HL-60 (cell line): ENCODE measurements at regions not wholly inside any gene's neighbourhood (a gene's known extent, or its start where the extent isn't known, plus 50 kb on each side); places are given as distances from the start of the nearest gene placed in this dataset.

Experiments
- SPI1 ChIP-seq: IDR thresholded peaks from 2 replicates; pipeline ENCODE4 v1.6.1; 2012; ENCODE audit warnings: low read depth, mild to moderate bottlenecking, borderline replicate concordance
- TF ChIP-seq, protein P1 (sequence below): IDR thresholded peaks from one replicate; pipeline ENCODE4 v1.5.1; 2011; ENCODE audit warnings: low read length, control low read depth, inconsistent platforms; ENCODE audit not compliant: insufficient read depth
- TF ChIP-seq, protein P2 (sequence below): IDR thresholded peaks from 2 replicates; pipeline ENCODE4 v1.6.1; 2012; ENCODE audit warnings: low read depth; ENCODE audit not compliant: insufficient replicate concordance

DNA sequence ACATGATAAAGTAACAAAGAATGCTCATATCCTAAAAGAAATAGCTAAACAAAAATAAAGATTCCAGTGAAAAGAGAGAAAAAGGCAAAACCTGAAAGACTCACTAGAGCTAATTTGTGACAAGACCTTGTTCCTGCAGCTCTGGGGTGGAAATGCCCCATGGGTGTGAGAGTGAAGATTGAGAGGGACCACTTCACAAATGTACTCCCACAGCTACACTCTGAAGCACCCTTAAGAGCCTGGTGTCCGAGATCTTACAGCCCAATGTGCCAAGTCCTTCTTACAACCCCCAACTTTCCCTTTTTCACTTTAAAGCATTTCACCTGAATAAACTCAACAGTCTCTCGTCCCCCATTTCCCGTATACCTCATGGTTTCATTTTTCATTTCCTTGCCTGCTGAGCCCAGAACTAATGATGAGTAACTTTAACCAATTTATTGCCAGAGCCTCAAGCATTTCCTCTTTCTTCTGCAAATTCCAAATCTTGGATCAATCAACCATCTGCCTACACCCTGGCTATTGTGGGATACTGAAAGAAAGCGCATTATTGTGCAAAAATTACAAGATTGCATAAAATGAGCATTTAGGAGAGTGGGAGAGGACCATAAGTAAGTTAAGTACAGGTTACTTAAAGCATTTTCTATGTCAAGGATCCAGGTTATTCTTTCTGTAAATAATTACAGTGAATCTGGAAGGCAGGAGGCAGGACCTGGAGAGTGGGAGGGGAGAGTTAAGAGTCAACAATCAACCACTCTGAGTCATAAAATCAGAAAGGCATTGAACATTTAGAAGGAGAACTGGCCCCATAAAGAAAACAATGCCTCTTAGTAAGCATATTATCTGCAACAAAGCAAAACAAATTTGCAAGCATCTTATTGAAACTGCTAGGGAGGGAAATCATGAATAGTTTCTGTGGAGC, 804.4 kb upstream of the CELF4 start:
- TF ChIP-seq, protein P1, sequence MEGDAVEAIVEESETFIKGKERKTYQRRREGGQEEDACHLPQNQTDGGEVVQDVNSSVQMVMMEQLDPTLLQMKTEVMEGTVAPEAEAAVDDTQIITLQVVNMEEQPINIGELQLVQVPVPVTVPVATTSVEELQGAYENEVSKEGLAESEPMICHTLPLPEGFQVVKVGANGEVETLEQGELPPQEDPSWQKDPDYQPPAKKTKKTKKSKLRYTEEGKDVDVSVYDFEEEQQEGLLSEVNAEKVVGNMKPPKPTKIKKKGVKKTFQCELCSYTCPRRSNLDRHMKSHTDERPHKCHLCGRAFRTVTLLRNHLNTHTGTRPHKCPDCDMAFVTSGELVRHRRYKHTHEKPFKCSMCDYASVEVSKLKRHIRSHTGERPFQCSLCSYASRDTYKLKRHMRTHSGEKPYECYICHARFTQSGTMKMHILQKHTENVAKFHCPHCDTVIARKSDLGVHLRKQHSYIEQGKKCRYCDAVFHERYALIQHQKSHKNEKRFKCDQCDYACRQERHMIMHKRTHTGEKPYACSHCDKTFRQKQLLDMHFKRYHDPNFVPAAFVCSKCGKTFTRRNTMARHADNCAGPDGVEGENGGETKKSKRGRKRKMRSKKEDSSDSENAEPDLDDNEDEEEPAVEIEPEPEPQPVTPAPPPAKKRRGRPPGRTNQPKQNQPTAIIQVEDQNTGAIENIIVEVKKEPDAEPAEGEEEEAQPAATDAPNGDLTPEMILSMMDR = no peak
- no peak for TF ChIP-seq SPI1
- TF ChIP-seq, protein P2, sequence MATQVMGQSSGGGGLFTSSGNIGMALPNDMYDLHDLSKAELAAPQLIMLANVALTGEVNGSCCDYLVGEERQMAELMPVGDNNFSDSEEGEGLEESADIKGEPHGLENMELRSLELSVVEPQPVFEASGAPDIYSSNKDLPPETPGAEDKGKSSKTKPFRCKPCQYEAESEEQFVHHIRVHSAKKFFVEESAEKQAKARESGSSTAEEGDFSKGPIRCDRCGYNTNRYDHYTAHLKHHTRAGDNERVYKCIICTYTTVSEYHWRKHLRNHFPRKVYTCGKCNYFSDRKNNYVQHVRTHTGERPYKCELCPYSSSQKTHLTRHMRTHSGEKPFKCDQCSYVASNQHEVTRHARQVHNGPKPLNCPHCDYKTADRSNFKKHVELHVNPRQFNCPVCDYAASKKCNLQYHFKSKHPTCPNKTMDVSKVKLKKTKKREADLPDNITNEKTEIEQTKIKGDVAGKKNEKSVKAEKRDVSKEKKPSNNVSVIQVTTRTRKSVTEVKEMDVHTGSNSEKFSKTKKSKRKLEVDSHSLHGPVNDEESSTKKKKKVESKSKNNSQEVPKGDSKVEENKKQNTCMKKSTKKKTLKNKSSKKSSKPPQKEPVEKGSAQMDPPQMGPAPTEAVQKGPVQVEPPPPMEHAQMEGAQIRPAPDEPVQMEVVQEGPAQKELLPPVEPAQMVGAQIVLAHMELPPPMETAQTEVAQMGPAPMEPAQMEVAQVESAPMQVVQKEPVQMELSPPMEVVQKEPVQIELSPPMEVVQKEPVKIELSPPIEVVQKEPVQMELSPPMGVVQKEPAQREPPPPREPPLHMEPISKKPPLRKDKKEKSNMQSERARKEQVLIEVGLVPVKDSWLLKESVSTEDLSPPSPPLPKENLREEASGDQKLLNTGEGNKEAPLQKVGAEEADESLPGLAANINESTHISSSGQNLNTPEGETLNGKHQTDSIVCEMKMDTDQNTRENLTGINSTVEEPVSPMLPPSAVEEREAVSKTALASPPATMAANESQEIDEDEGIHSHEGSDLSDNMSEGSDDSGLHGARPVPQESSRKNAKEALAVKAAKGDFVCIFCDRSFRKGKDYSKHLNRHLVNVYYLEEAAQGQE = no peak
